Cerebellar nuclear complex (tissue), 1 donor: ENCODE measurements at regions not wholly inside any gene's neighbourhood (a gene's known extent, or its start where the extent isn't known, plus 50 kb on each side); places are given as distances from the start of the nearest gene placed in this dataset.

Experiments used
- DNase-seq, 2 experiments: peaks; one replicate each; lab custom pipeline; 2025; lab: John Stamatoyannopoulos, UW

DNA sequence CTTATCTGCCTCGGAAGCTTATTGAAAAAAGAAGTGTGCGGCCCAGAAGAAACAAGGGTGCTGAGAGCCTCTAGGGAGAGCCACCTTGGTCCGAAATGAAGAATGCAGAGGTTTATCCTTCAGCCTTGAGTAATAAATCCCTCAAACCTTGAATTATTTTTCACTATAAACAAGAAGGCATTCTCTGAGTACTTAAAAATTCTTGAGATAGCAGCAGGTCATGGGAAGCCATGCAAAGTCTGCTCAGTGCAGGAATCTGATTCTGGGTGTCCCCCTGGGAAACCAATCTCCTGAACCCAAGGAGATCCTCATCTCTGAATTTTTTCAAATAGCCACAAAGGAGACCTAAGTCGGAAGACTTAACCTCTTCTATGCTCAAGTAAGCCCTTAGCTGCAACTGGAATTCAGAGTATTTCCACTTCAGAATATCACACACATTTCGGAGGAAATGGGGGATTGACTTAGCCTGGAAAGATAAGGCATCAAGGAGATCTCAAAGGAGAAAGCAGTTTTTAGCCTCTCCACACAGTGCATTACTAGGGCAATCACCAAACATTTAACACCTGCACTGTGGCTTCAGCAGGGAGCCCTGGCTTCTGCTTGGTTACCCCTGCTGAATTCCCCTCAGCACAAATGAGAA is 365.0 kb downstream of the ETS1 start:
- no peak for DNase-seq

DNA sequence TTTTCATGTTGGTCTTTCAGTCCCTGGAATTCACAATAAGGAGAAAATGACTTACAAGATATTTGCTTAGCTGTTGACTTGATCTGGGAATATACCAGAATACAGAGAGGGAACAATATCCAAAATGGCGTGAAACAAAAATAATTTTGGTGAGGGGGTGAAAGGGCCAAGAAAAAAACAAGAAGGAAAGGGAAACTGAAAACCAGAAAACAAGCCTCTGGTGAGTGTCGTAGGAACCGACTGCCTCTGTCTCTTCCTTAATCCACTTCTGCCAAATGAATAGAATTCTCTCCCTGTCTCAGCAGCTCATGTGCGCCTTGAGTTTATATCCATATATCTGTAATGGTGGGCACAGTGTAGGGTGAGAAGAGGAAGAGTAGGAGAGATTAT is 367.6 kb downstream of the ETS1 start:
- no peak for DNase-seq

DNA sequence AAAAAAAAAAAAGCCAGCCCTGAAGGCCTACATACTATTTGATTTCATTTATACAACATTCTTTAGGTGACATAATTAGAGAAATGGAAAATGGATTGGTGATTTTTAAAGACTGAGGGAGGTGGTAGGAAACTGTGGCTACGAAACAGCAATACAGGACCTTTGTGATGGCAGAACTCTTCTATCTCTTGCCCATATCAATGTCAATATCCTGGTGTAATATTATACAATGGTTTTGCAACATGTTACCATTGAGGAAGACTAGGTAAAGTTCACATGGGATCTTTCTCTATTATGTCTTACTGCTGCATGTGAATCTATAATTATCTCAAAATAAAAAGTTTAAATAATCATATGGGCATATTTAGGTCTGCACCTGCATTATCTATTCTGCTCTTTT is 371.2 kb downstream of the ETS1 start:
- no peak for DNase-seq

DNA sequence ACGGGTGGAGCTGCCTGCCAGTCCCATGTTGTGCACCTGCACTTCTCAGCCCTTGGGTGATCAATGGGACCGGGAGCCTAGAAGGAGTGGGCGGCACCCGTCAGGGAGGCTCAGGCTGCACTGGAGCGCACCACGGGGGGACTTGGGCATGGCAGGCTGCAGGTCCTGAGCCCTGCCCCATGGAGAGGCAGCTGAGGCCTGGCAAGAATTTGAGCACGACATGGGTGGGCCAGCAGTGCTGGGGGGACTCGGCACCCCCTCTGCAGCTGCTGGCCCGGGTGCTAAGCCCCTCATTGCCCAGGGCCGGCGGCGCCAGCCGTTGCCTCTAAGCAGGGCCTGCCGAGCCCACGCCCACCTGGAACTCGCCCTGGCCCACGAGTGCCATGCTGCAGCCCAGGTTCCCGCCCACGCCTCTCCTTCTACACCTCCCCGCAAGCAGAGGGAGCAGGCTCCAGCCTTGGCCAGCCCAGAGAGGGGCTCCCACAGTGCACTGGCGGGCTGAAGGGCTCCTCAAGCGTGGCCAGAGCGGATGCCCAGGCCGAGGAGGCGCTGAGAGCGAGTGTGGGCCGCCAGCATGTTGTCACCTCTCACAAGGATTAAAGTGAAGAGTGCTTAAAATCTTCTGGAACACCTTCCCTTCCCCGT is 372.0 kb downstream of the ETS1 start:
- no peak for DNase-seq

DNA sequence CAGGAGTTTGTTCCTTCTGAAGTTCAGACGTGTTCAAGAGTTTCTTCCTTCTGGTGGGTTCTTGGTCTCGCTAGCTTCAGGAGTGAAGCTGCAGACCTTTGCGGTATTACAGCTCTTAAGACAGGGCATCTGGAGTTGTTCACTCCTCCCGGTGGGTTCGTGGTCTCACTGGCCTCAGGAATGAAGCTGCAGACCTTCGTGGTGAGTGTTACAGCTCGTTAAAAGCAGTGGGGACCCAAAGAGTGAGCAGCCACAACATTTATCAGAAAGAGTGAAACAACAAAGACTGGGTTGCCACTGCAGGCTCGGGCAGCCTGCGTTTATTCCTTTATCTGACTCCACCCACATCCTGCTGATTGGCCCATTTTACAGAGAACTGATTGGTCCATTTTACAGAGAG is 373.1 kb downstream of the ETS1 start:
- no peak for DNase-seq

DNA sequence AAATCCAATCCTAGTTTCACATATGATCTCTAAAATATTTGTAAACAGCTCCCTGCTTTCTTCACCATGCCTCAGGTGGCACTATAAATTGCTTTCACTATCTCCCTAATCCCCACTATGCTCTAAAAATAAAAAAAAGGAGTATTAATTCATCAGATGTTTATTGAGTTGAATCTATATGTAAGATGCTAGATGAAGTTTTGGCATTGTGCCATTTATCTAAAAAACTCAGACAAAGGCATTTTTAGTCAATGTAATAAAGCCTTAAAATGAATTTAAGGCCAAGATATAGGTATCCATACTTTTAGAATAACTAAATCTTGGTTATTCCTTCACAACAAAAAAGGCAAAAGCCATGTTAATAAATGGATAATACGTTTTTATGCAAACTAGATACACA is 373.9 kb downstream of the ETS1 start:
- no peak for DNase-seq

DNA sequence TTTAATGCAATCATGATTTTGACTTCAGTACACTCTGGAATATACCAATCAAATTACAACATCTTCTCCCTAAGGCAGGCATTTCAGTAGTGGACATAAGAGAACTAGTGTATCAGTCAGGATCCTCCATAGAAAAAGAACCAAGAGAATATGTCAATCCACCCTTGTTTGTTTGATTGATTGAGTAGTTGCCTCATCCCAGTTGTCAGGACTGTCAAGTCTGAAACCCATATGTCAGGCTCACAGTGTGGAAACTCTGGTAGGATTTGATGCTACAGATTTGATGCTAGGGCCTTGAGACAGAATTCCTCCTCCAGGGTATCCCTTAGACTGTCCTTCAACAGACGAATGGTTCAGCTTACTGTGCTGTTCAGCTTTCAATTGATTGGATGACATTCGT is 375.0 kb downstream of the ETS1 start:
- no peak for DNase-seq

DNA sequence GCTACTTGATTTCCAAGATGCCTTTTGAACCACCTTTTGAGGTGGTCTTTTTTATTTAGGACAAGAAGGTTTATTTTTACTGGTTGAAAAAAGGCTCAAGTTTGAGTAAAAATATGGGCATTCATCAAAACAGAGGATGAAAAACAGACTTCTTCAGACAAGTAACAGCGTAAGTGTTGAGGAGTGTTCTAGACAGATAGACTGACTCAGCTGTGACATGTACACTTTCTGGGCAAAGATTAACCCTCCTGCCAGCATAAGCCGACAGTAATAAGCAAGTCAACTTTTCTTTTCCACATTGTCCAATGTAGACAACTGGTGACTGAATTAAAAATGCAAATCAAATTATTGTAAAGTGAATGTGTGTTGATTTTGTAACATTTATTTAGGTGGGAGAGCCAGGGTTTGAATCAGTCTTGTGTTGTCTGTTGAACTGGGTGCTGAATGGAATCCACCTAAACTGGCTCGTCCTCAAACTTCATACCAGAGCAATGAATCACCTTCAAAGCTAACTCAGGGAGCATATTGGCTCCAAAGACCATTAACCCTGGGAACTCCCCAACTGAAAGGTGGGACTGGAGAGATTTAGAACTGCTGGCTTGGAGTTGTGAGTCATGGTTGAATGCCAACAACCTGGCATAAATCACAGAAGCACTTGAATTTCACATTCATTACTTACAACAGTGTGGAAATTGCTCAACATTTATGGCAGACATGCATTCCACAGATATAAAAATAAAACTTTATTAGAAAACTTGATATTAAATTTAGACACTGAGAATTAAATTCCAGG is 377.0 kb downstream of the ETS1 start:
- DNase-seq = no peak

DNA sequence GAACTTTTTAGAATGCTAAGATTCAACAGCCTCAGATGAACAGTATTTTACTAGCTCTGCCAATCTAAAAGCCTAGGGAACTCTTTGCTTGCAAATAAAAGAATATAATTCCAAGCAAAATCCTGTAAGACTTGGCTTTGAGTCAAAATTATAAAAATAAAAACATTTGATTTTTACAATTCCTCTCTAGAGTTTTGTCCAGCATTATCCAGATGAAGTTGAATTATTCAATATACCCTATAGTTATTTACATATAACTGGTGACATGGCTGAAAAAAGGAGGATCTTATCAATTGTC is 378.3 kb downstream of the ETS1 start:
- DNase-seq = no peak

DNA sequence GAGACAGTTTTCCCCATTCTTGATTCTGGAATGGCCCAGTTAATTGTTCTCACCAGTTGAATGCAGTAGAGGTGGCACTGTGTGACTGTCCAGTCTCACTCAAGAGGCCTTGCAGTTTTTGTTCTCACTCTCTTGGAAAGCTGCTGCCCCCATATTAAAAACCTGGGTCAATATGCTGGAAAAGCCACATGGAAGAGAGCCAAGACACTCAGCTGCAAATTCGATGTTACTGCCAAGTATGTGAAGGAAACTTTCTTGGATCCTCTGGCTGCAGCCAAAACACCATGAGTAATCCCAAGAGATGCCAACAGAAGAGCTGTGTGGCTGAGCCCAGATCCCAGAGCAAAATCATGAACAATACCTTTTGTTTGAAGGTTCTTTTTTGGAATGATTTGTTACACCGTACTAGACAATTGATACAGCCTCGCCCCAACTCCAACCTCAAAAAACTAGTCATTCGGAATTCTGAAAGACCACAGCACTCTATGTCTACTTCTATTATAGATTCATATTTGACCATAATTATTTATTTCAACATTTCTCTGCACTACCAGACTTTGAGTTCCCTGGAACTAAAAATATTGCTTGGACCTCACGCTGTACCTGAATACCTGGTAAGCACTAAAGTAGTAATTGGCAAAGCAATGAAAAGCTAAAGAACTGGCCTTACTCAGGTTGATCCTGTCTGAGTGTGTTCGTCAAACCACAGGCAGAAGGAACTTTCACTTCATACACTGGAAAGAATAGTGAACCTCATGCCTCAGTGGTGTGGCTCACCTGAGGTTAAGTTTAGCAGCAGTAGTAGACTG is 378.8 kb downstream of the ETS1 start:
- no peak for DNase-seq

DNA sequence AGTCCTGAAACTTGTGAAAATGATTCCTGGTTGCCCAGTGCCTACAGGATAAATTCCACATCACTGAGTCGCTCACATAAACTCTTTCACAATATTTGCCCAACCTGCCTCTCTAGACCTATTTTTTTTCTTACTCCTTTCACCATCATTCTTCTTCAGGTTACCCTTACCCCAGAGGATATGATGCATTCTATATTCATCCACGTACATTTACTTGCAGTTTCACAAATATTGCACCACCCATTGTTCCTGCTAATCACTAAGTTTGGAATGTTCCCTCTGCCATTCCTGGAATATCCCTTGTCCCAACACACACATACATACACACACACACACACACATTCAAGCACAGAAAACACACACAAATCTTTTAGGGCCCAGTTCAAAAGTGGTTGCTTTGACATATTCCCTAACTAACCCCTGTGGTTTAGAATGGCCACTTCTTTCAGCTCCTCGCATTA is 379.5 kb downstream of the ETS1 start:
- no peak for DNase-seq

DNA sequence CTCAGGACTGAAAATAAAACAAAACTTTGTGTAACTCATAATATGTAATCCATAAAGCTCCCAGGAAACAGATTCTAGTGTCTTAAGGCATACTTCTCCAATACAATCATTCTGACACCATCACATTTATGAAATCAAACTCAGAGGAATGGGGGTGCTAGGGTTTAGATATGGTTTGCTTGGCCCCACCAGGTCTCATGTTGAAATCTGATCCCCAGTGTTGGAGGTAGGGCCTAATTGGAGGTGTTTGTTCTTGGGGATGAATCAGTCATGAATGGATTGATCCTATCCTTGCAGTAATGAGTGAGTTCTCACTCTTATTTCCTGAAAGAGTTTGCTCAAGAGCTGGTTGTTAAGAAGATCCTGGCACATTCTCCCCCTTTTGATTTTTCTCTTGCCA is 380.9 kb downstream of the ETS1 start:
- DNase-seq = no peak

DNA sequence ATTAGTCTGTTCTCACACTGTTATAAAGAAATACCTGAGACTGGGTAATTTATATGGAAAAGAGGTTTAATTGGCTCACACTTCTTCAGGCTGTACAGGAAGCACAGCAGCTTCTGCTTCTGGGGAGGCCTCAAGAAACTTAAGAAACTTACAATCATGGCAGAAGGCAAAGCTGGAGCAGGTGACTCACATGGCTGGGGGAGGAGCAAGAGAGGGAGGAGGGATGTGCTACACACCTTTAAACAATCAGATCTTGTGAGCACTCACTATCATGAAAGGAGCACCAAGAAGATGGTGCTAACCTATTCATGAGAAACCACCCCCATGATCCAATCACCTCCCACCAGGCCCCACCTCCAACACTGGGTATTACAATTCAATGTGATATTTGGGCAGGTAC is 381.6 kb downstream of the ETS1 start:
- no peak for DNase-seq

DNA sequence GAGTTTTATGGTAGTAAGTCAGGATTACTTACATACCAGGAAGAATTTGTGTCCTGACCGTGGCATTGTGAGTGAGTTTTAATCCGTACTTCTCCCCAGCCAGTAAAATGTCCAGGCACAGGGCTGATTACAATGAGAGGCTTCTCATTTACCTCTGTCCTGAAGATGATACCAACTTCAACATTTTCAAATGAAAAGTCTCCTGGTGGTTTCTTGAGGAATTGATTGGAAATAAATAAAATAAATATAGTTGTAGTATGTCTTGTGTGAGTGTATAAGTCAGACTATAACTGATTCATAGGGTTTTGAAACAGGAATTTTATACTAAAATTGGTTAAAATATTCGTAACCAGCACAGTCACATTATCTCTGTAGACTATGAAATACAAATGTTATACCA is 382.5 kb downstream of the ETS1 start:
- no peak for DNase-seq

DNA sequence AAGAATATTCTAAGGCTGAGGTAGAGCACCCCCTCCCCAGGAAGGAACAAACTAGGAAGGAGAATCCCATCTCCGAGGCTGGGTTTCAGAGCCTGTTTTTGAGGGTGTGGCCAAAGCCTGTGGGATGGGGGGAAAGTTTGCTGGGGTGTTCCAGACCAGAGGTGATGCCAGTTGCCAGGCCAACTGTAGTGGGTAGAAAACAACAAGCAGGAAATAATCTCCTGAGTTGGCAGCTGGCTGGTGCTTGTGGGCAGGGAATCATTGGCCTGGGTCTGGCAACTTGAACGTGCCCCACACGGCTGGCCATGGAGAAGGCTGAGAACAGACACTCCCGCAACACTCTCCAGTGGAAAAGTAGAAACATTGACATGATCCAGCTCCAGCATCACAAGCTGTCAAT is 385.6 kb downstream of the ETS1 start:
- no peak for DNase-seq

DNA sequence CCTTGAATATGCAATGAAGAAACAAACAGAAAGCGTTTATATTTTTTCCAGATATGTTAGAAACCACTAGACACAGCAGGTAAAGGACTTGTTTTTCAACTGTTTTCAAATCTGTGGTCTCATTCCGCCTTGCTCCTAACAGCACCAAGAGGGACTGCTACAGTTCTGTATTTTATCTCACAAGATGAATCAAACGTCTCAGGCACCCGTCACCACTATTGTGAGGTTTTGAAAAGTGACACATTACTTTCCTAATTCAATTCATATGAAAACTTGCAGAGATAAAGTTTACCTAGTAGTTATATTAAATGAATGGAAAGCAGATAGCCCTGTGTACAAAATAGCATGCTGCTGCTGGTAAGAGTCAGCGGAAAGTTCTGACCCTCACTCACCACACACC is 386.3 kb downstream of the ETS1 start:
- no peak for DNase-seq

DNA sequence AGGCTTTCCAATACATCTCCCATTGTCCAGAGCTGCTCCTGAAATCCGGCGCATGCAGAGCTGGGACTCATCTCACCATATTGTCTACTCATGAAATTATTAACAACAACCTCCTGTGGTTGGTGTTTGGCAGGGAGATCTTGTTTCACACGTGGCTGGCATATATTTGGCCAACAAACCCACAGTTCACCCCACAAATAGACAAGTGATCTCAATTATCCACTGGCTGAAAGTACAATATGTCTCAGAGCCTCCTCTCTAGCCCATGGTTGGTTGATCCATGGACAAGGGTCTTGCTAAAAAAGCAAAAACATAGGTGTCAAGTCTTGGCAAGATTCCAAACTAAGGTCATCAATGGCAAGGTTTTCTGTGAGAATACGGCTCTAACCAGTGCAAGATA is 386.9 kb downstream of the ETS1 start:
- no peak for DNase-seq

DNA sequence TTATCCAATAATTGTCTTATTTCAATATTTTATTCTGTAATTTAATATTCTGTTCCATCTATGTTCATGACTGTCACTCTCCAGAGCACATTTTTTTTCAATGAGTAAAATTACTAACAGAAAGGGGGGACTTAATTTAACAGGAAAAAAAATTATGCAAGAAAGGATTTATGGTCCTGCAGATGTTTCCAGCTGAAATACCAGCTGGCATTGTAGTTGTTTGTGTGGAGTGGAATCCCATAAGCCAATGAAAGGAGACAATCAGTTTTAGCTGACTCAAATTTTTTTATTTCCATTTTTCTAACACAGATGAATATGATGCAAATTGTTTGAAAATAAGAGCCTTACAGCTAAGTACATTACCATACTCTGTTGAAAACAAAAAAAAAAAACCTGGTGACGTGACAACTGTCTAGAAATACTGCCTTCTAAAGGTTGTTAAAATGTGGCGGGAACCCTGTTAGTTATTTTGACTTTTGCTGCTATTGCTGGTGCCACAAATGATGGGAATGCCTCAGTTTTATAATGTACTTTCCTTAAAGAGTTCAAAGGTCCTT is 389.1 kb downstream of the ETS1 start:
- DNase-seq = no peak

DNA sequence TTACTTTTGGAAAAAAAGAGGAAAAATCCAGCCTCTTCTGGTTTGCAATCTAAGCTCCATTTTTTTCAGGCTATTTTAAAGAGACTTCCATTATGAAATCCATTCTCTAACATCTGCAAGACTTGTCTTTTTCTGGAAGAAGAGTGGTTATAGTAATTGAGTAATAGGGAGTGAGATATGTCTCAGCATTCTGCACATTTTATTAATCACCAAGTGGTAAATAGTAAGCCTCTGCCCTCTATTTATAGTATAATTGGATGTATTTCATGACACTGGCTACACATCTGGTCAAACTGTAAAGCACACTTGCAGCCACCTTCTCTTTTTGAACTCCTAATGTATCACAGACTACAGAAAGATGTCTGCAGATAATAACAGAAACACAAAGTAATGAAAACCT is 391.1 kb downstream of the ETS1 start:
- no peak for DNase-seq

DNA sequence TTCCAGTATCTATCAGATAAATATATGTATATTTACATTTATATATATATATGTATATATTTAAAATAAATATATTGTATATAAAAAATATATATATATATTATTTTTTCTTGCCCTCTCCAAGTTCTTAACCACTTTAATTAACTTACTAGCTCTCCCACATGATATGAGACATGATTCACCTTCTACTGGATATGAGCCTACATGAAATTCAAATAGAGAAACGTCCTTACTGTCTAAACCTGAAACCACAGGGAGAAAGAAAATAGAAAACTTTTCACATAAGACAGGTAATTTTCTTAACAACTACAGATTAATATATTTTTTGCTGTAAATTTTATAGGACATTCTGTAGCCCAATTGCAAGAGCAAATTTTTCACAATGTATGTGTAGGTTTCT is 391.6 kb downstream of the ETS1 start:
- no peak for DNase-seq

DNA sequence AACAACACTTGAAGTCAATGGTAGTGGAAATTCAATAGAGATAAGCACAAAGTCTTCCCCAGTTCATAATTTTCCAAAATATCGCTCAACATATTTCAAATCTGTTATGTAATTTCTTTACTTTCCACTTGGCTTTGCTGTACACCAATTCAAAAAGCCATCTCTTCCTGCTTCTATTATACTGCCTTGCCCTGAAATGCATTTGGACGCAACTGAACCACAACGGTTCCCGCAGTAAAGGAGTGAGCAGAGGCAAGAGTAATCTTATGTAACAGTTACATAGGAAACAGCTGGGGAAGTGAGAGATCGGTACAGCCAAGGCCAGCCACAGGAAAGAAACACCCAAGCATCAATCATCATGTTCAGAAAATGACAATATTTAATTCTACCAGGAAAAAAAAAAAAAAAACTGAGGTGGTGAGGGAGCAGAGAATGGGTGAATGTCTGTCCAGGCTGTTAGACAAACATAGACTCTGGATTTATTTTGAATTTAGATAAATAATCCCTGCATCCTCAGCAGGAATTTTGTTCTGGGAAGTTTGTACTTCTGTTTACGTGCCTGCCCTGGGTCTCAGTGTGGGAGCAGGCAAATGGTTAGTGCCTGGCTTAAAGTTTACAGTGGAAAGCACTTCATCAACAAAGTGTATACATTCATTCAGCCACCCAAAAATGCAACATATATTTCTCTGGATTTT is 392.2 kb downstream of the ETS1 start:
- no peak for DNase-seq

DNA sequence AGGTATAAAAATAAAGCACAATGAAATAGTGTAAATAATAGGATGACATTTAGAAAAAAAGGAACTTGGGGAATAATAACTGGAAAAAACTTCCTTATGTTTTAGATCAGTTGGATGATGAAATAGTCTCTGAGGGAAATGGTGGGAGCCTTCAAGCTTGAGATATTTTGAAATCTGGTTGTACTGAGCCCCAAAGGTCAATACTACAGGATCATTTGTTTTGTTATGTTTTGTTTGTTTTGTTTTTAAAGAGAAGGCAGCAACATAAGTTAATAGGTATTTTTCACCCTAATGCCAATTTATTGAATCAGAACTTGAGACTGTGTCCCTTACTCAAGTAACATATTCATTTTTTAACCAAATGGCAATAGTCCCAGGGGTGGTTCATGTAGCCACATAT is 393.1 kb downstream of the ETS1 start:
- no peak for DNase-seq
